COLO668 (cell line): ENCODE measurements at regions not wholly inside any gene's neighbourhood (a gene's known extent, or its start where the extent isn't known, plus 50 kb on each side); places are given as distances from the start of the nearest gene placed in this dataset.

Experiments
- DNase-seq: peaks from one replicate; lab custom pipeline; 2025; ENCODE audit not compliant: unreplicated experiment; lab: John Stamatoyannopoulos, UW

DNA sequence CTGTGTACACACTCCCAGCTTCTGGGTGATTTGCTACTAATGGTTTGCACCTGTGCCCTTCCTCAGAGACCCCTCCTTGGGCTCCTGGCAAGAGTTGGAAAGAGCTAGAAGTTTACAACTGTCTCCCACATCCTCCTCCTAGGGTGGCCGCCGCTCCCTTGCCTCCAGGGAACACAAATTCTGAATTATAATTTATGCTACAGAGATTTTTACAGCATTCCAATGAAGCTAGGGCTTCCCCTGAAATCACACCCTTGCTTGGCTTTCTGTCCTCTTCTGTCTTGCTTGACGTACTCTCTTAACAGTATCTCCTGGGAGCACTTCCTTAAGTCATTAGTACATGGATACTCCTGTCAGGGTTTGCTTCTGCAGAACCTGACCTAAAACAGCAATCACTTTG lies 180.2 kb downstream of the KCNA5 start:
- no peak for DNase-seq

DNA sequence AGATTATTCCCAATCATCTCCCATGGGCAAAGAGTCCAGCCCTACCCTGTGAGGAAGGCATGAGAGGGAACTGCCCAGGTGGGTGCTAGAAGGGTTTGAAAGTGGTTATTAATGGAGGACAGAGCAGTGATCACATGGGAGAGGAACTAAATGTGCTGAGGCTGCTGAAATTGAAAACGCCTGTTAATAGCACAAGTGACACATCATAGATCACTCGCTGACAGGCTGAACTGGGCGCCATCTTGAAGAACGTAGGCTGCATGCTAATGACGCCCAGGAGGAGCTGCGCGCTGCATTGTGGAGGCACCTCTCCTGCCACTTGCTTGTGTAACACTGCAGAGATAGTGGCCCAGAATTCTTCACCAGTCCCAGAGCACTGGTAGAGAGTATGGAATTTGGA lies 182.9 kb downstream of the KCNA5 start:
- DNase-seq, result no peak

DNA sequence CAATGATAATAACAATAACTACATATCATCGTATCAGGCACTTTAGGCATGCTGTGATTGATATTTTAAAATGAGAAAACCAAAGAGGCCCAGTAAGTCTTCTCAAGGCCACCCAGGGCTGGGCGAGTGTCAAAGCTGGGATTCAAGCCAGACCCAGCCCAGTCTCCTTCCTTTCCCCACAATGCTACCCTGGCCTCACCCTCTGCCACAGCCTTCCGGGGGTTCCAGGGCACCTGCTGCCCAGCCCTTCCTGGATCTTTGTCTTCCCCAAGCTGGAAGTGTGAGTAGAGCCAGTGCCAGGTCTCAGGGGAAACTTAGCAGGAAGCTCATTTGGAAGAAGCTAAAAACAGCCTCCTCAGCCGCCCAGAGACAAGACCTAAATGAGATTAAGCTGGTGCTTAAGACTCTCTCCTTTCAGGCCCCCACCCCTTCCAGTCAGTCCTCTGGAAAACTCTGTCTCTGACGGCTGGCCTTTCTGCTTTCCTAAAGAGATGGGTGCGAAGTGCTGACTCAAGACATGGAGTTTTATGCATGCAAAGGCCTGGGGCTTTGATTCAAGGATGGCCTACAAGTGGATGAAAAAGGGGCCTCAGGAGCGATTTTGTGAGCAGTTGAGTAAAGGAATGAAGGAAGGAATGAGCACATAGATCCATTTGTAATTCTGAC lies 184.2 kb downstream of the KCNA5 start:
- no peak for DNase-seq

GRCh38 chr12:5230156-5230555 lies 186.5 kb downstream of the KCNA5 start:
- no peak for DNase-seq

- DNase-seq, result no peak
Observed at GRCh38 chr12:5230861-5231260, 187.2 kb downstream of the KCNA5 start.

GRCh38 chr12:5232291-5232690 lies 188.6 kb downstream of the KCNA5 start:
- no peak for DNase-seq

DNA sequence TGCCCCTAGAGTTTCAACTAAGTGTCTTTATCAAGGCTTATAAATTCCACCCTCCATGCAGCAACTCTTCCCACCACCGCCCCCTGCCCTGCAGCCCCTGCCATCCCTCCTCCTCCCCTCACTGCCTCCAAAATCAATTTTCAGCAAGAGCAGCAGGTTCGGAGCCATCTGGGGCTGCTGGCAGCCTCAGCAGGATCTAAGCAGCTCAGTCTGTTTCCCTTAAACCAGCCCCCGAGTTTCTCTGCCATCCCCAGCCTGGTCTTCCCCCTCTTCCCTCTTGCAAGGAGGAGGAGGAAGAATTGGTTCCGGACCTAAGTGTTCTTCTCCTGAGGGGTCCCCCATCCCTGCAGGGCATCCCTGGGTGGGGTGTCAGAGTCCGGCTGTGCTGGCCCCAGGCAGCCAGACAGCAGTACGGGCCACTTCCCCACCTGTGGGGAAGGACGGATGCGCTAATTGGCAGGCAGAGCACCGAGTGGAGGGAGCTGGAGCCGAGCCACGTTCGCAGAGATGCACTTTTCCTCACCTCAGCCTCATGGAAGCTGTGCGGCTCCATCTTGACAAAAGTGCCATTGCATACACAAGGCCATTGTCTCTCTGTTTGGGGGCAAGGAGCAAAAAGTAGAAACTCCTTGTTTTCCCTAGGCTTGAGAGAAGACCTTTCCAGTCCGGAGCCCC lies 189.3 kb downstream of the KCNA5 start:
- DNase-seq, result no peak

GRCh38 chr12:5236022-5236640 lies 192.5 kb downstream of the KCNA5 start:
- DNase-seq, result no peak

DNA sequence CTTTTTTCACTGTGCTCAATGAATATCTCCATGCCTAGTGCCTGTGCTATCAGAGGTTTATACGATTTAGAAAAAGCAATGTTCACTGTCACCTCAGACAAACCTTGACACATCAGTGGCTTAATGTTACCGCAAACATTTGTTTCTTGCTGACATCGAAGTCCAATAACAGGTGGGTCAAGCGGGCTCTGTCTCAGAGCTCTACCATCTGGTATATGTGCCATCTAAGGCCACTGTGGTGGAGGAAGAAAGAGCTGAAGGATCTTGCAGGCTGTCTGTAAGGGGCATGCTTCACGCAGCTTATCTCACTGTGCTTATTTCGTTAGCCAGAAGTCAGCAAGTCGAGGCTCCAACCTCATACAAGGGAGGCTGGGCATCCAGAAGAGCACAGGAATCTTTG lies 189.5 kb upstream of the NTF3 start:
- no peak for DNase-seq

DNA sequence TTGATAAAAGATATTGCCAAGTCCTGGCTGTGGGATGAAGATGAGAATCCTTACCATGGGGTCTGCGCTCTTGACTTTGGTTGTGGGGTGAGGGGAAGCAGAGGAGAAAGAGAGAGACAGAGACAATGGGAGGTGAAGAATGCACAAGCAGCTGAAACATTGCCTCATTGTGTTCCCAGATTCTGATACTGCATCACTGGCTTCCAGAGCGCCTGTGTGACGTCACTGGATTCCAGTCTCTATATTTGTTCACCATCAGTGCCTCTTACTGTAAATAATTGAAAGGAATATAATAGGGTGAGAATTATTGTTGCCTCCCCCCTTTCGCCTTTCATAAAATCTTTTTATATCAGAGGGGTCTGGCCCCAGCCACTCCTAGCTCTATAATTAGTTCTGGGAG lies 188.9 kb upstream of the NTF3 start:
- no peak for DNase-seq

DNA sequence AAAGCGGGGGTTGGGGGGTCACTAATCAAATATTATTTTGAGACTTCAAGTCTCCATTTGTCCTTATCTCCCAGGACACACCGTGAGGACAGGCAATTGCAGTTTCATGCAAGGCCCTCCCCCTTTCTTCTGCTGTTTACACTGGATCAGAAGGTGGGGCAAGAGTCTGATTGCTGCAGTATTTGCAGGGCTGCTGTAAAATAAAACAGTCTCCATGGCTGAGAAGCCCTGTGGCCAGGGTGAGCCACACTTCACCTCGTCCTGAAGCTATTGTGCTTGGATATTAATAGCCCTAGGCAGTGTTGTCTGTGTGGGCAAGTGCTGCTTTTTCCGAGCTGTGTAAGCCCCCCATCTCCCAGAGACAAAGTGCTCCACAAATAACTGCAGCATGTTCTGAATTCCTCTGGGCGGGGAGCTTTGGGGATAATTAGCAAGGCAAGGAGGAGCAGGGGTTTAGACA lies 187.4 kb upstream of the NTF3 start:
- DNase-seq, result no peak

DNA sequence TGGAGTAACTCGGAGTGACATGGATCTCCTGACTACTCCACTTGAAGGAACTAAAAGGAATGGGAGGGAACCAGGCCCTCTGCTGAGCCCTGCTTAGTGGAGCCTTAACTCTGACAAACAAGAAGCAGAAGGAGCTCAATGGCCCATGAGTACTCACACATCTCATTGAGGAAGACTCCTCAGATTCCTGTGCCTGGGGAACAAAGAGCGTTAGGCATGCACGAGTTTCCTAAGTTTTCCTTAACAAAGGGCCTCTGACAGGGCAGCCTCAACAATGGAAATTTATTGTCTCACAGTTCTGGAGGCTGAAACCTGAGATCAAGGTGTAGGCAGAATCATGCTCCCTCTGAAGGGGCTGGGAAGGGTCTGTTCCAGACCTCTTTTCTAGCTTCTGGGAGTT lies 185.7 kb upstream of the NTF3 start:
- no peak for DNase-seq

DNA sequence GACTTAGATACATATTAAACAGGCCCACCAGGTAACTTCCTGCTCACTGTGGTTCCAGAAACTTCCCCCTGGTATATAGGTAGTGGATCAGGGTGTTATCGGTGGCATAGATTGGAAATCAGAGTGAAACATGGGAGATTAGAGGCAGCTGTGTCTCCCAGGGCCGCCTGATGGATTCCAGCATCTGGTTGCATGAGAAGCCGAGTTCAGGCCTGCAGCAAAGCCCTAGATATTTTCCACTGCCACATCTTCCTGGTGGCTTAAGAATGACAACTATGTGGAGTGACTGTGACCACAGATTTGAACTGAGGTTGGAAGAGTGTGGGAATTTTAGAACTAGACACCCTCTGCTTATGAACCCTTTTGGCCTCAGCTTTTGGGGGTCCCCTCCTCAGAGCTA lies 184.8 kb upstream of the NTF3 start:
- no peak for DNase-seq

GRCh38 chr12:5248230-5248629 lies 183.7 kb upstream of the NTF3 start:
- DNase-seq, result no peak

- DNase-seq, result no peak
Observed at GRCh38 chr12:5248999-5249526, 182.8 kb upstream of the NTF3 start.

DNA sequence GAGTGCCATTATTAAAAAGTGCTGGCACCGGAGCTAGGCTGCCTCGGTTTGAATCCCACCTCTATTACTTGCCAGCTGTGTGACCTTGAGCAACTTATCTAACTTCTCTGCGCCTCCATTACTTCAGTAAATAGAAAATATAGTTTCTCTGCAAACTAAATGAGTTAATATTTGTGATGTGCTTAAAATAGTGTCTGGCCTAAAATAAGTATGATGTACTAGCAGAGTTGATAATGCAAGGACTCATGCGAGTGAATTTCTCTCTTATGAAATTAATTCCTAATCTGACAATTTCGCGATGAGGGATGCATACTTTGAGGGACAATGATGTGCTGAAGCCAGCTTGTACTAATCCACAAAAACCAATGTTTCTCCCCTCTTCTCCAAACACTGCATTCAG lies 180.8 kb upstream of the NTF3 start:
- no peak for DNase-seq

DNA sequence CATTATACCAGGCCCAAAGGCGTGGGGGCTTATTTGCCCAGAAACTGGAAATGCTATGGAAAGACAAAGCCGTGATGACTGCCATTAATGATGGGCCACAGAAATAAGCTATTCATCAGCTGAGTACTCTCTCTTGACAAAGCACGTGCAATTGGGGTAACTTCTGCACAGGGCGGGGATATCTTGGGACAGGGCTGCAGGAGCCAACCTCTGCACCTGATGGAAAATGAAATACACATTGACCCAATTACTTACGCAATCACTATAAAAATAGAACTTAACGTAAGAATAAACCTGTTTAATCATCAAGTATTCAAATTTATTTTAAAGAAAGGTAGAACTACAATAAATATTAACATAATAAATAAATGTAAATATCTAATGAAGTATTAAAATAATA lies 180.1 kb upstream of the NTF3 start:
- DNase-seq, result no peak

DNA sequence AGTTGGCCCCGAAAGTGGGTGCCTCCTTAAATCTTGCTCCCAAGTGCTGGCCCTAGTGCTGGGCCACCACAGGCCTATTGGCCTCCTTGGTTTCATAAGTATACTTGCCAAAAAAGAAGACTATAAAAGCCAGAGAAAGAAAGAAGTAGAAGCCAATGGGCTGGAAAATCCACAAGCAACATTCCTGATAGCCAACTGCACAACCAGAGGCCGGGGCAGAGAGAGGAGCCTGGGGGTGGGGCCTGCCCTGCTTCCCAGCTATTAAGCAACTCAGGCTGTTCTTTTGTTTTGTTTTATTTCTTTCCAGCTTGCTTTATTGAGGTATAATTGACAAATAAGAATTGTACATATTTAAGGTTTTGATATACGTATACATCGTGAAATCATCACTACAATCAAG lies 177.2 kb upstream of the NTF3 start:
- no peak for DNase-seq

- no peak for DNase-seq
Observed at GRCh38 chr12:5257763-5258495, 174.0 kb upstream of the NTF3 start.

DNA sequence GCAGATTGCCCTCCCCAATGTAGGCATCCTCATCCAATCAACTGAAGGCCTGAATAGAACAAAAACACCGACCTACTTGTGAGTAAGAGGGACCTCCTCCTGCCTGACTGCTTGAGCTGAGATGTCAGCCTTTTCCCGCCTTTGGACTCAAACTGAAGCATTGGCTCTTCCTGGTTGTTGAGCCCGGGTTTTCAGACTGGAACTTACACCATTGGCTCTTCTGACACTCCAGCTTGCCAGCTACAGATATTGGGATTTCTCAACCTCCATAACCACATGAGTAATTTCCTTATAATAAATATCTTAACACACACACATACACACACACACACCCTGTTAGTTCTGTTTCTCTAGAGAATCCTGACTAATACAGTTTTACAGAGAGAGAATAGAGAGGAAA lies 173.4 kb upstream of the NTF3 start:
- no peak for DNase-seq

DNA sequence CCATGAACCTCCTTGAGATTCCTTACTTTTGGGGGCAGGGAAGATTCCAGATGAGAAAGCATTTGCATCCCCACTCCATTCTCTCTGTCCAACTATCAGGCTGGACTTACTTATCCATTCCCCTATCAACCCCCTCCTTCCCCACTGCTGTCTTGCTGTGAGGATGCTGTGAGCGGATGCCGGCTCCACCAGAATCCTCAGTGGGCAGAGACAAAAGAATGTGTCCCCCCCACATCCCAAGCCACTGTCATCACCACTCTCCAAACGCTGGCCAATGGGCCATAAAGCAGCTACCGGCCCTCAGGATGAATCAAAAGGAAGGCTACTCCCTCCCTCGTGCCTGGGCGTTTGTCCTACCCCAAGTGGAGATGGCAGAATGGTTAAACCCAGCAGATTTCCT lies 173.0 kb upstream of the NTF3 start:
- no peak for DNase-seq

- no peak for DNase-seq
Observed at GRCh38 chr12:5259523-5259922, 172.4 kb upstream of the NTF3 start.
